Neural progenitor cell (in vitro differentiated cells): ENCODE measurements at regions not wholly inside any gene's neighbourhood (a gene's known extent, or its start where the extent isn't known, plus 50 kb on each side); places are given as distances from the start of the nearest gene placed in this dataset.

Source experiments
- DNase-seq: peaks from one replicate; pipeline ENCODE4 v3.0.0-alpha.2; 2016; ENCODE audit warnings: low spot score
- H2AFZ ChIP-seq: fragments of 200-600 bp; sonication (generic); replicated peaks from 2 replicates; pipeline ENCODE4 v1.6.1; 2016; ENCODE audit warnings: antibody characterized with exemption
- H3F3A ChIP-seq: fragments of 200-600 bp; sonication (generic); 2 replicates; pipeline ENCODE4 v1.6.1; 2016; ENCODE audit warnings: antibody characterized with exemption, low read depth
- H3K27ac ChIP-seq: fragments of 200-600 bp; sonication (generic); 2 replicates; pipeline ENCODE4 v1.5.1; 2016; ENCODE audit warnings: mild to moderate bottlenecking
- H3K27me3 ChIP-seq: fragments of 200-600 bp; sonication (generic); 2 replicates; pipeline ENCODE4 v1.6.1; 2016; ENCODE audit warnings: mild to moderate bottlenecking, moderate library complexity
- H3K36me3 ChIP-seq: fragments of 200-600 bp; sonication (generic); 2 replicates; pipeline ENCODE4 v1.5.1; 2016
- H3K4me1 ChIP-seq: fragments of 200-600 bp; sonication (generic); 2 replicates; pipeline ENCODE4 v1.6.1; 2016; ENCODE audit warnings: mixed run types
- H3K4me2 ChIP-seq: fragments of 200-600 bp; sonication (generic); 2 replicates; pipeline ENCODE4 v1.6.1; 2016
- H3K4me3 ChIP-seq: fragments of 200-600 bp; sonication (generic); 2 replicates; pipeline ENCODE4 v1.5.1; 2016
- H3K79me2 ChIP-seq: fragments of 200-600 bp; sonication (generic); 2 replicates; pipeline ENCODE4 v1.6.1; 2016; ENCODE audit warnings: low read depth
- H3K9ac ChIP-seq: fragments of 200-600 bp; sonication (generic); 2 replicates; pipeline ENCODE4 v1.6.1; 2016
- H3K9me3 ChIP-seq: fragments of 200-600 bp; sonication (generic); 2 replicates; pipeline ENCODE4 v1.5.1; 2016; ENCODE audit warnings: low read depth
- H4K20me1 ChIP-seq: fragments of 200-600 bp; sonication (generic); 2 replicates; pipeline ENCODE4 v1.6.1; 2016; ENCODE audit warnings: low read depth
- H3K27ac Mint-ChIP-seq: 3 replicates; pipeline ENCODE4 v1.8.0; 2021; ENCODE audit warnings: mixed read lengths
- H3K27me3 Mint-ChIP-seq: 2 replicates; pipeline ENCODE4 v1.8.0; 2022; ENCODE audit warnings: low read depth, mild to moderate bottlenecking, inconsistent platforms, moderate library complexity, mixed read lengths; ENCODE audit not compliant: insufficient read depth
- H3K36me3 Mint-ChIP-seq: 3 replicates; pipeline ENCODE4 v1.8.0; 2021; ENCODE audit warnings: mixed read lengths
- H3K4me1 Mint-ChIP-seq: 3 replicates; pipeline ENCODE4 v1.8.0; 2021; ENCODE audit warnings: mixed read lengths
- H3K4me3 Mint-ChIP-seq: 3 replicates; pipeline ENCODE4 v1.8.0; 2021; ENCODE audit warnings: mild to moderate bottlenecking, moderate library complexity, mixed read lengths
- H3K9me3 Mint-ChIP-seq: 3 replicates; pipeline ENCODE4 v1.8.0; 2020; ENCODE audit warnings: mixed read lengths
- CTCF ChIP-seq: fragments of 200-600 bp; sonication (generic); IDR thresholded peaks from 2 replicates; pipeline ENCODE4 v1.5.1; 2017; ENCODE audit warnings: antibody characterized with exemption, mild to moderate bottlenecking
- EZH2 ChIP-seq: fragments of 200-600 bp; sonication (generic); IDR thresholded peaks from 2 replicates; pipeline ENCODE4 v1.6.1; 2017; ENCODE audit warnings: antibody characterized with exemption, mild to moderate bottlenecking, moderate library complexity
- EZH2phosphoT487 ChIP-seq: fragments of 200-600 bp; sonication (generic); IDR thresholded peaks from 2 replicates; pipeline ENCODE4 v1.6.1; 2017; ENCODE audit warnings: antibody characterized with exemption

GRCh38 chr6:170043150-170043819, 247.6 kb downstream of the DLL1 start:
- Histone ChIP-seq H3K27me3 (no peaks in the 10 kb centered on the region), H3K79me2 (no peaks in the 10 kb centered on the region), H3F3A (no peaks in the 10 kb centered on the region), H3K9me3 (no peaks in the 10 kb centered on the region), H3K27ac (no peak overlapping the region), H4K20me1 (no peaks in the 10 kb centered on the region), H3K4me1 (peaks cover 5% of the 10 kb centered on the region), H3K4me2 (no peak overlapping the region), H3K9ac (no peak overlapping the region), H3K36me3 (no peaks in the 10 kb centered on the region), H3K4me3 (no peak overlapping the region), H2AFZ (no peak overlapping the region)
- Mint-ChIP-seq H3K27ac (no peak overlapping the region), H3K4me1 (peaks cover 14% of the 10 kb centered on the region), H3K4me3 (no peak overlapping the region), H3K36me3 (no peaks in the 10 kb centered on the region), H3K9me3 (no peaks in the 10 kb centered on the region), H3K27me3 (peaks cover 14% of the 10 kb centered on the region)
- no peak for TF ChIP-seq CTCF
- no peak for TF ChIP-seq EZH2
- no peak for TF ChIP-seq EZH2phosphoT487
- DNase-seq, result no peak

GRCh38 chr6:170042596-170043118, 248.2 kb downstream of the DLL1 start:
- Mint-ChIP-seq H3K9me3 (no peaks in the 10 kb centered on the region), H3K36me3 (no peaks in the 10 kb centered on the region), H3K4me1 (peaks cover 18% of the 10 kb centered on the region), H3K27ac (no peak overlapping the region), H3K27me3 (peaks cover 14% of the 10 kb centered on the region), H3K4me3 (no peak overlapping the region)
- Histone ChIP-seq H3K4me3 (no peak overlapping the region), H2AFZ (no peak overlapping the region), H3K36me3 (no peaks in the 10 kb centered on the region), H3K9ac (no peak overlapping the region), H4K20me1 (no peaks in the 10 kb centered on the region), H3K4me2 (no peak overlapping the region), H3F3A (no peaks in the 10 kb centered on the region), H3K27me3 (no peaks in the 10 kb centered on the region), H3K9me3 (no peaks in the 10 kb centered on the region), H3K27ac (no peak overlapping the region), H3K4me1 (peaks cover 5% of the 10 kb centered on the region), H3K79me2 (no peaks in the 10 kb centered on the region)
- TF ChIP-seq CTCF (no peak), EZH2 (no peak), EZH2phosphoT487 (no peak)
- no peak for DNase-seq

GRCh38 chr6:170042123-170042522, 248.8 kb downstream of the DLL1 start:
- Mint-ChIP-seq H3K4me3 (no peak overlapping the region), H3K36me3 (no peaks in the 10 kb centered on the region), H3K9me3 (no peaks in the 10 kb centered on the region), H3K27ac (no peak overlapping the region), H3K27me3 (peaks cover 14% of the 10 kb centered on the region), H3K4me1 (peaks cover 19% of the 10 kb centered on the region)
- H3K79me2 ChIP-seq, result no peaks in the 10 kb centered on the region
- H2AFZ ChIP-seq, result no peak overlapping the region
- H3K9me3 ChIP-seq, result no peaks in the 10 kb centered on the region
- H3F3A ChIP-seq, result no peaks in the 10 kb centered on the region
- no peaks in the 10 kb centered on the region for H3K27me3 ChIP-seq
- H3K4me2 ChIP-seq, result no peak overlapping the region
- H3K9ac ChIP-seq, result no peak overlapping the region
- no peak for DNase-seq
- H3K27ac ChIP-seq, result no peak overlapping the region
- no peak overlapping the region for H3K4me3 ChIP-seq
- TF ChIP-seq CTCF (no peak), EZH2phosphoT487 (no peak), EZH2 (no peak)
- no peaks in the 10 kb centered on the region for H4K20me1 ChIP-seq
- H3K4me1 ChIP-seq, result peaks cover 5% of the 10 kb centered on the region
- H3K36me3 ChIP-seq, result no peaks in the 10 kb centered on the region
